GM21619 (cell line): ENCODE measurements at regions not wholly inside any gene's neighbourhood (a gene's known extent, or its start where the extent isn't known, plus 50 kb on each side); places are given as distances from the start of the nearest gene placed in this dataset.

Source experiments
- ATAC-seq: cut with Tn5 transposase; IDR thresholded peaks from one replicate; pipeline ENCODE4 v1.9.1; 2021; ENCODE audit not compliant: unreplicated experiment

DNA sequence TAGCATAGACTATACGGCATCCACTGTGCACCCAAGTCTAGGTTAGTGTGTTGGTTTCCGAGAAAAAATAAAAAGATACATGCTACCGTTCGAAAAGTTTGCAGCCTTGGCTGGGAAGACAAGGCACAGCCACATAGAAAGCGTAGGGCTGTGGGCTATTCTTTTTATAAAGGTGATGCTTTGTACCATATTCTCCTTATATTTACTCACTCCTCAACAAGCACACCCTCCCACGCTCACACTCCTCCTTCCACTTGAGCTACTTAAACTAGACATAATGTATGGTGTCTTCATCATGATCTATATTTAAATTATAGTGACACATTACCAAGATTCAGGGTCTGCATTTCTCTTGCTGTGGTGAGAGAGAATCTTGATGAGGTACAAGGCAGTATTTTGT is 1416.5 kb downstream of the AACS start:
- no peak for ATAC-seq

- ATAC-seq: no peak
Observed at GRCh38 chr12:126482238-126482889, 1417.1 kb downstream of the AACS start.

GRCh38 chr12:126483145-126484068 is 1418.2 kb downstream of the AACS start:
- no peak for ATAC-seq

DNA sequence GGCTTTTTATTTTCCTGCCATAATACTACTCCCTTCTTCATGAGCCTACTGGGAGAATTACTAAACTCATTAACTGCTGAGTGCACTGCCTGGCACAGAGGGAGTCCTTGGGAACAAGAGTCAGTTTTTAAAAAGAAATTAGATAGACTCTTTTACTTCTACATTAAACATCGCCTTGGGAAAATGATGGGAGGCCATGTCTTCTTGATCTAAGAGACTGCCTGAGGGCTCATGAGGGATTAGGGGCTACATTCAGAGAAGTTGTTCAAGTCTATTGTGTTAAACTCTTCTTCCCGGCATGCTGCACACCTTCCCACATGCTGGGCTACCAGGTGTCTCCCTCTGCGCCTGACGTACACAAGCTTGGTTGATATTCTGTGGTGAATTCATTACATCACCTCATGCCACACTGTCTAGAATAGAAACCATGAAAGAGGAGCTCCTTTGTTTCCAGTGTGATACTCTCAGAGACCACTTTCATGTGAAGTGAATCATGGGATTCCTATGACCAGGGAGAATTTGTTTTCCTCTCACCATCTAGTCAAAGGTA is 1422.3 kb downstream of the AACS start:
- ATAC-seq: no peak

GRCh38 chr12:126488806-126489205 is 1423.6 kb downstream of the AACS start:
- ATAC-seq: no peak

DNA sequence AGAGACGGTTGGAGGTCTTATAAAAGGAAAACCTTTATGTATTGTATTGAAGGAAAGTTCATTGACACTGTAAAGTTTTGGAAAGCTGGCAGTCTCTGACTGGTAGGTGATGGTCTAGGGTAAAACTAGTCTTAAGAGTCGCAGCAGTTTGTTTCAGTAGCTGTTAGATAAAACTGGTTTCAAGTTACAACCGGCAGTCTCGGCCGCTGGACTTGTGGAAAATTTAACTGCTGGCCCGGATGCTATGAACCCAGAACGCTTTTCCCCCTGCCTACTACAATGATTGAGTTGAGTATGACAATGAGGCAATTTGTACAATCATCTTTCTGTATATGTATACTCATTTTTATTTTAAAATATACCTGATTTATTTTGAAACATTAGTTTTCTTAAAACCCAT is 1426.9 kb downstream of the AACS start:
- ATAC-seq: no peak

- ATAC-seq: no peak
Observed at GRCh38 chr12:126493366-126494108, 1428.3 kb downstream of the AACS start.

- no peak for ATAC-seq
Observed at GRCh38 chr12:126496201-126496600, 1431.0 kb downstream of the AACS start.

GRCh38 chr12:126506426-126507182 is 1441.4 kb downstream of the AACS start:
- ATAC-seq: no peak

DNA sequence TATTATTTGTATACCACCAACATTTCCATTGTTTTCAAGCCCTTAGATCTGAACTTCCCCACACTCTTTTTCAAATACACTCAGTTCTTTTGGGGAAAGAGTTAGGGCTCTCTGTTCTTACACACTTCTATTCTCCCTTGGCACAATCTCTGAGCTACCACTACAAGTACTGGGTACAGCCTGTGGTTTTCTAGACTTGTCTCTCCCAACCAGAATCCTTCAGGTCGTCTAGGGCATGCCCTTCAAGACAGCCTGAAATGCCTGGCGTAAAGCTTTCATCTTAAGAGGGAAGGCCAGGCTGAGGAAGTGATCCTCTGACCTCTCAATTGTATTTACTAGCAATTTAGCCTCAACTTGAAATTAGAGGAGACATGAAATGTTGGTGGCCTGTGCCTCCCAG is 1442.0 kb downstream of the AACS start:
- ATAC-seq: no peak

- no peak for ATAC-seq
Observed at GRCh38 chr12:126509572-126509971, 1444.3 kb downstream of the AACS start.

- ATAC-seq: no peak
Observed at GRCh38 chr12:126510630-126511029, 1445.4 kb downstream of the AACS start.

DNA sequence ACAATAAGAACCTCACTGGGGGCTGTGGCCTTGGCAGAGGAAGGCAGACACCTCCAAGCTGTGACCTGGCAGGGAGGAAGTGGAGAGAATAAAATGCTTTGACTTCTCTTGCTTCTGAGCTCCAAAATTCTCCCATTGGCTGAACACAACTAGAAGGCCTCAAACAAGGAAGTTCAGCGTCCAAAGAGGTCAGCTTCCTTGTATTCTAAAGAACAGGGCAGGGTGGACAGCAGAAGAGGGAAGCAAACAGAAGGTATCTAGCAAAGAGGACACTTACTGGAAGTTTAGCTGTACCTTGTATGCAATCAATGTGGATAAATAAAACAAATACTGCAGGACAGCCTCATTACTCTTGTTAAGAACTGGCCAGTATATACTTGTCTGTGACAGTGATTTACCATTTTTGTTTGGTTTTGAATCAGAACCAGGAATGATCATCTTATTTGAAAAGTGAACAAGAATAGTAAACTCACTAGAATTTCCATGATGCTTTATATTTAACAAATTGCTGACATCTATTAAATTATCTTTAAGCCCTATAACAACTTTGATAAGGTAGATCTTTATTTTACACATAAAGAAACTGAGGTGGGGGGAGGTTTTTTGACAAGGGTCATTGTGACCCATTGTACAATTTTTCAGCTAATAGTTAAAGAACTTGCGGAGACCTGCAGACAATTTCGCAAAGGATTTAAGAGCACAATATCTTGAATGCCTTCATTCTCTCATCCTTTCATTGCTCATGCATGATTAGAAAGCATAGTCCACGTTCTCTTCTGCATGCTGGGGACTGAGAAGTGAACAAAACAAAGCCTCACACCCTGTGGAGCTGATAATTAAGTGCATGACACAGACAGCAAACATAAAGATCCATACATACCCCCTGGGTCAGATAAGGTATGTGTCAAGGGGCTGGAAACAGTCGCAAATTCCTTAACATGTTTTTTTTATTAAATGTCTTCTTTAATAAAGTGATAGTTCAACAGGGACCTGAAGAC is 1448.0 kb downstream of the AACS start:
- no peak for ATAC-seq

GRCh38 chr12:126518596-126519200 is 1453.5 kb downstream of the AACS start:
- ATAC-seq: no peak

- ATAC-seq: no peak
Observed at GRCh38 chr12:126519833-126520232, 1454.6 kb downstream of the AACS start.

DNA sequence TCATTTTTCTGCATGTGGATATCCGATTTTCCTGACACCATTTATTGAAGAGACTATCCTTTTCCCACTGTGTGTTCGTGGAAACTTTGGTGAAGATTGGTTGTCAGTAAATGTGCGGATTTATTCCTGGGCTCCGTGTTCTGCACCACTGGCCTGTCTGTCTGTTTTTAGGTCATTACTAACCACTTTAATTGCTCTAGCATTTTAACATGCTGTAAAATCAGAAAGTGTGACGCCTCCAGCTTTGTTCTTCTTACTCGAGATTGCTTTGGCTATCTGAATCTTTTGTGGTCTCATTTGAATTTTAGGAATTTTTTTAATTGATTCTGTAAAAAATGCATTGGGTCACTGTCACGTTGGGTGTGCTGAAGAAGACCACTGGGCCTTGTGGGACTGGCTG is 1458.7 kb downstream of the AACS start:
- no peak for ATAC-seq

- no peak for ATAC-seq
Observed at GRCh38 chr12:126534495-126534894, 1469.3 kb downstream of the AACS start.

DNA sequence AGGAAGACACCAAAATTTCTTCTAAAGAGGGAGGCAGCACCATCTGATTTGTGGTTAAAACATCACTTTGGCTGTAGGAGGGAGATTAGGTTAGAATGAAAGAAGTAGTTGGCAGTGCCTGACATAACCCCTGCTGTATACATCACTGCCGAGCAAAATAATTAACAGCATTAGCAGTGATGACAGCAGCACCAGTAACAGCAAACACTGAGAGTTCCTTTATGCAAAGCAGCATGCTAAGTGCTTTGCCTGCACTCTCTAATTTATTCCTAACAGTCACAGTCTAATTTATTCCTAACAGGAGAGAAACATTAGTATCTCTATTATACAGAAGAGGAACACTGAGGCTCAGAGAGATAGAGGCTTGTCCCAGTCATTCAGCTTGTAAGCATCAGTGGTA is 1469.7 kb downstream of the AACS start:
- ATAC-seq: no peak

DNA sequence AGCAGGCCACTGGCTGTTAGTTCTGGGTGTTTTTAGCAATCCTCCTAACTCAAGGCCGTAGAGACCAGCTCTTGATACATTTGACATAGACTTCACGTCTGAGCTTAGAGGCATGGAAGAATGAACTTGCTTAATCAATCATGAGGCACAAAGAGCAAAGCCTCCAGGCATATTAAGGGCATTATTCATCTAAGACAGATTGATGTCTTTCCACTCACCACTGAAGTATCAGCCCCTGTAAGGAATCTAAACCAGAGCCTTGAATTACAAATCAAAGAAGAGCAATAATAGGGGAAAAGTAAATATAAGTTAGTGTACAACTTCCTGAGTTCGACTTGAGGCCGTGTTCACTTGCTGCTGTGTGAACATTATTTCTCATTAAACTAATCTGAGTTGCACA is 1470.7 kb downstream of the AACS start:
- no peak for ATAC-seq
